ENCODE measurements at regions not wholly inside any gene's neighbourhood (a gene's known extent, or its start where the extent isn't known, plus 50 kb on each side); places are given as distances from the start of the nearest gene placed in this dataset.
"Not testable (repeated sequence)": the region's sequence is repeated elsewhere in the genome, so short reads cannot be mapped to it uniquely, and the experiment has no call there.

- Histone ChIP-seq H3K27me3 (ENCODE audit: insufficient read depth, low read length) (no peaks in the 10 kb centered on the region), H2AFZ (ENCODE audit: low read length) (no peak overlapping the region), H3K9me3 (ENCODE audit: low read depth, low read length) (no peaks in the 10 kb centered on the region), H3K4me1 (ENCODE audit: insufficient read depth, low read length) (peaks cover 18% of the 10 kb centered on the region), H4K20me1 (ENCODE audit: insufficient read depth, low read length) (no peaks in the 10 kb centered on the region), H3K4me3 (ENCODE audit: insufficient read depth, low read length) (no peak overlapping the region), H3K79me2 (ENCODE audit: insufficient read depth, low read length) (no peaks in the 10 kb centered on the region), H3K4me2 (ENCODE audit: insufficient read depth, low read length) (no peak overlapping the region), H3K27ac (ENCODE audit: low read depth, low read length) (no peak overlapping the region), H3K36me3 (ENCODE audit: insufficient read depth, low read length) (no peaks in the 10 kb centered on the region)
- DNase-seq (ENCODE audit: insufficient read length, low spot score, missing footprints) = no peak
- no peak for TF ChIP-seq CTCF (IDR thresholded peaks at IDR 0.05; ENCODE audit: extremely low read depth, low read depth, low read length)
These were observed 61.6 kb upstream of the ATP2B4 start for GRCh38 chr1:203565049-203565448.

- TF ChIP-seq CTCF (IDR thresholded peaks at IDR 0.05; ENCODE audit: extremely low read depth, low read depth, low read length) = no peak
- no peaks in the 10 kb centered on the region for H3K79me2 ChIP-seq (ENCODE audit: insufficient read depth, low read length)
- H2AFZ ChIP-seq (ENCODE audit: low read length) = no peak overlapping the region
- H3K27ac ChIP-seq (ENCODE audit: low read depth, low read length) = no peak overlapping the region
- no peak for DNase-seq (ENCODE audit: insufficient read length, low spot score, missing footprints)
- H3K4me3 ChIP-seq (ENCODE audit: insufficient read depth, low read length) = no peak overlapping the region
- no peak overlapping the region for H3K4me2 ChIP-seq (ENCODE audit: insufficient read depth, low read length)
- H3K27me3 ChIP-seq (ENCODE audit: insufficient read depth, low read length) = no peaks in the 10 kb centered on the region
- H3K4me1 ChIP-seq (ENCODE audit: insufficient read depth, low read length) = peaks cover 25% of the 10 kb centered on the region
- H4K20me1 ChIP-seq (ENCODE audit: insufficient read depth, low read length) = no peaks in the 10 kb centered on the region
- H3K36me3 ChIP-seq (ENCODE audit: insufficient read depth, low read length) = no peaks in the 10 kb centered on the region
- no peaks in the 10 kb centered on the region for H3K9me3 ChIP-seq (ENCODE audit: low read depth, low read length)
These were observed 60.7 kb upstream of the ATP2B4 start for GRCh38 chr1:203565981-203566380.

GRCh38 chr1:203566966-203567365 is 59.7 kb upstream of the ATP2B4 start:
- H3K27me3 ChIP-seq (ENCODE audit: insufficient read depth, low read length); H3K27ac ChIP-seq (ENCODE audit: low read depth, low read length); DNase-seq (ENCODE audit: insufficient read length, low spot score, missing footprints); H4K20me1 ChIP-seq (ENCODE audit: insufficient read depth, low read length); H3K79me2 ChIP-seq (ENCODE audit: insufficient read depth, low read length); H2AFZ ChIP-seq (ENCODE audit: low read length); H3K4me2 ChIP-seq (ENCODE audit: insufficient read depth, low read length); H3K9me3 ChIP-seq (ENCODE audit: low read depth, low read length); H3K36me3 ChIP-seq (ENCODE audit: insufficient read depth, low read length); H3K4me3 ChIP-seq (ENCODE audit: insufficient read depth, low read length): not testable (repeated sequence)
- peaks cover 25% of the 10 kb centered on the region for H3K4me1 ChIP-seq (ENCODE audit: insufficient read depth, low read length)

GRCh38 chr1:203567596-203567995 is 59.0 kb upstream of the ATP2B4 start:
- Histone ChIP-seq H3K9me3 (ENCODE audit: low read depth, low read length) (no peaks in the 10 kb centered on the region), H3K4me3 (ENCODE audit: insufficient read depth, low read length) (no peak overlapping the region), H3K27me3 (ENCODE audit: insufficient read depth, low read length) (no peaks in the 10 kb centered on the region), H3K36me3 (ENCODE audit: insufficient read depth, low read length) (no peaks in the 10 kb centered on the region), H3K27ac (ENCODE audit: low read depth, low read length) (no peak overlapping the region), H2AFZ (ENCODE audit: low read length) (no peak overlapping the region), H3K79me2 (ENCODE audit: insufficient read depth, low read length) (no peaks in the 10 kb centered on the region), H4K20me1 (ENCODE audit: insufficient read depth, low read length) (no peaks in the 10 kb centered on the region), H3K4me1 (ENCODE audit: insufficient read depth, low read length) (peaks cover 25% of the 10 kb centered on the region), H3K4me2 (ENCODE audit: insufficient read depth, low read length) (no peak overlapping the region)
- DNase-seq (ENCODE audit: insufficient read length, low spot score, missing footprints) = no peak
- no peak for TF ChIP-seq CTCF (IDR thresholded peaks at IDR 0.05; ENCODE audit: extremely low read depth, low read depth, low read length)

All from osteoblast (primary cell).